H1 (cell line): ENCODE measurements at regions not wholly inside any gene's neighbourhood (a gene's known extent, or its start where the extent isn't known, plus 50 kb on each side); places are given as distances from the start of the nearest gene placed in this dataset.
"Not testable (repeated sequence)": the region's sequence is repeated elsewhere in the genome, so short reads cannot be mapped to it uniquely, and the experiment has no call there.

Experiments used
- CREB1 ChIP-seq: IDR thresholded peaks from 2 replicates; pipeline ENCODE4 v1.6.1; 2012; ENCODE audit warnings: inconsistent platforms
- CTCF ChIP-seq, 3 experiments: IDR thresholded peaks; 1 replicate in 2 of 3; 2 replicates in 1 of 3; pipeline versions ENCODE4 v1.5.1 to v1.6.1; 2011; ENCODE audit warnings: low read length in 3 of 3, mild to moderate bottlenecking in 3 of 3, inconsistent platforms in 2 of 3, low read depth in 1 of 3, moderate library complexity in 1 of 3; ENCODE audit not compliant: insufficient read depth in 1 of 3; ENCODE audit errors: control extremely low read depth in 1 of 3
- GABPA ChIP-seq: IDR thresholded peaks from 2 replicates; pipeline ENCODE4 v1.6.1; 2011; ENCODE audit warnings: mild to moderate bottlenecking, low read length, moderate library complexity, borderline replicate concordance; ENCODE audit not compliant: insufficient read depth
- JUND ChIP-seq: IDR thresholded peaks from 2 replicates; pipeline ENCODE4 v1.6.1; 2011; ENCODE audit warnings: mild to moderate bottlenecking, improper control_type of control experiment, low read length
- KDM1A ChIP-seq: fragments of 200-600, 300-600 bp; sonication (generic); IDR thresholded peaks from 2 replicates; pipeline ENCODE4 v1.7.1; 2016; ENCODE audit warnings: mild to moderate bottlenecking, low read length, borderline replicate concordance
- MAFK ChIP-seq: IDR thresholded peaks from 2 replicates; pipeline ENCODE4 v1.6.1; 2012; ENCODE audit warnings: low read depth, mild to moderate bottlenecking, improper control_type of control experiment, low read length
- POLR2A ChIP-seq, 2 experiments: IDR thresholded peaks; 1 replicate in 1 of 2; 2 replicates in 1 of 2; pipeline ENCODE4 v1.6.1; 2011; ENCODE audit warnings: low read depth in 2 of 2, low read length in 2 of 2, mild to moderate bottlenecking in 2 of 2; ENCODE audit errors: control extremely low read depth in 1 of 2
- POLR2AphosphoS5 ChIP-seq: IDR thresholded peaks from 2 replicates; pipeline ENCODE4 v1.6.1; 2011; ENCODE audit warnings: low read depth, low read length
- RAD21 ChIP-seq, 2 experiments: IDR thresholded peaks in 1 of 2; conservative IDR thresholded peaks in 1 of 2; 2 replicates each; pipeline ENCODE4 v1.6.1; 2011; ENCODE audit warnings: low read depth in 2 of 2, low read length in 2 of 2, improper control_type of control experiment in 1 of 2, inconsistent platforms in 1 of 2, mild to moderate bottlenecking in 1 of 2, moderate library complexity in 1 of 2
- SAP30 ChIP-seq: fragments of 300-600 bp; sonication (generic); IDR thresholded peaks from 2 replicates; pipeline ENCODE4 v1.7.1; 2012; ENCODE audit warnings: low read length, moderate library complexity, mild to moderate bottlenecking, inconsistent platforms; ENCODE audit not compliant: insufficient read depth, insufficient replicate concordance
- TCF12 ChIP-seq: IDR thresholded peaks from 2 replicates; pipeline ENCODE4 v1.6.1; 2011; ENCODE audit warnings: low read depth, mild to moderate bottlenecking, low read length
- TEAD4 ChIP-seq: IDR thresholded peaks from 2 replicates; pipeline ENCODE4 v1.6.1; 2012; ENCODE audit warnings: low read depth, low read length, inconsistent platforms, mixed read lengths
- USF2 ChIP-seq: IDR thresholded peaks from 2 replicates; pipeline ENCODE4 v1.6.1; 2011; ENCODE audit warnings: low read length, improper control_type of control experiment

GRCh38 chr2:90360731-90361035 lies 1669.2 kb downstream of the RPIA start:
- not testable (repeated sequence) for TF ChIP-seq SAP30; TEAD4; CTCF (IDR thresholded peaks at IDR 0.05; ENCODE audit: control extremely low read depth in 1 of 3, insufficient read depth in 1 of 3, low read depth in 1 of 3, low read length in 3 of 3); TCF12; JUND; CREB1; GABPA; POLR2A (IDR thresholded peaks at IDR 0.05; ENCODE audit: control extremely low read depth in 1 of 2, low read depth in 2 of 2, low read length in 2 of 2); POLR2AphosphoS5; MAFK; RAD21 (IDR thresholded peaks at IDR 0.05 in 1 of 2, conservative IDR thresholded peaks at IDR 0.05 in 1 of 2; ENCODE audit: low read depth in 2 of 2, low read length in 2 of 2); USF2; KDM1A
